ENCODE measurements at regions not wholly inside any gene's neighbourhood (a gene's known extent, or its start where the extent isn't known, plus 50 kb on each side); places are given as distances from the start of the nearest gene placed in this dataset.

GRCh38 chr1:5514527-5515183 is 477.6 kb downstream of the NPHP4 start:
- peak; percentile 45 for DNase-seq

DNA sequence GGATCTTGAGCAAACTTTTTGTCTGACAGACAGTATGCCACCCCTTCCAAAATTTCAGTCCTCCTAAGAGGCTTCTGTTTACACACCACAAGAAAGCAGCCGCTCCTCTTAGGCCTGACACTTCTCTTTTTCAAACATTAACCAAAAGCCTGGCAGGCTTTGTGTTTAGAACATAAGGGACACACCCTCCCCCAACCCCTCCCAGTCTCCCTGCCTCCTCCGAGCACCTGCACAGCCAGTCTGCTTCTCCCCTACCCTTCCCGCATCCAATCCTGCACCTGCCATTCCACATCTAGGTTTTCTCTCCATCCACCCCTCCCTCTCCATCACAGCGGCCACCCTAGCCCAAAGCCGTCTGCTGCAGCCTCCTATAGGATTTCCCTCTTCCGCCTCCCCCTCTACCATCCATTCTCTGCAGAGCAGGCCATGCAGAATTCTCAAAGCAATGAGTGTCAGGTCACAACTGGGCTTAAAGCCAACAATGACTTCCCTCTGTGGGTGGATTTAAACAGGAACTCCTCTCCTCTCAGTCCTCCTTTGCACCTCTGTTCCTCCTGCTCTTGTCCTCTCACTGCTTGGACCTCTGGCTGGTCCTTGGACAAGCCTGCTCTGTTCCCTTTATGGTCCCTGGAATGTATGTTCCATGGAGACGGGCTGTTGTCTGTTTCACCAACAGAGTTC is 478.2 kb downstream of the NPHP4 start:
- peak; percentile 27 for DNase-seq

GRCh38 chr1:5513179-5513578 is 479.0 kb downstream of the NPHP4 start:
- DNase-seq, result no peak

DNA sequence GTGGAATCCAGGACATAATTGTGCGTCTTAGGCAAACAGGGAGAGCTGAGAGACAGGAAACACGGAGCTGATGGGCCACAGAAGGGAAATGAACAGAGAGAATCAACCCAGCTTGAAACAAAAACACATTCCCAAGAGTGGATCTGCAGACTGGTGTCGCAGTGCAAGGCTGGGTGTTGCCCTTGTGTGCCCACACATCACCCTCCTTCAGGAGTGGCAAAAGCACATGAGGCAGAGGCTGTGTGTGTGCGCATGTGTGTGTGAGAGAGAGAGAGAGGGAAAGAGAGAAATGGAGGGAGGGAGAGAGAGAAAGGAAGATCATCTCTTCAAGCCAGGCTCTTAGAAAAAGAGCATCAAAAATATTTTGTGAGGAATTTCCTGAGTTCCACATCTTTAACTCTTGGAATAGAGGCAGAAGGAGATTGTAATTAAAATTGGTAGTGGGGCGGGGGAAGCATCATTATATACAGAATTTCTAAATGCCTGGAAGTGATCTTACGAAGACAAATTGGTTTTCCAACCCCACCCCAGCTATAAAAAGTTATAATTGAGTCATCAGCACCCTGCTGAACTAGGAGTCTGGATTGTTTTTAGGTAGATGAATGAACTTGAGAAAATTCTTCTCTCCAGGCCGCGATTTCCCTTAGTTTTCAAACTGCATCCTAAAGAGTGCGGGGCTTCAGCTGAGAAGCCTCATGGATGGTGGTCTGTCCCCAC is 480.7 kb downstream of the NPHP4 start:
- DNase-seq, result no peak

- DNase-seq, result no peak
Measured at GRCh38 chr1:5509664-5510452, 482.4 kb downstream of the NPHP4 start.

DNA sequence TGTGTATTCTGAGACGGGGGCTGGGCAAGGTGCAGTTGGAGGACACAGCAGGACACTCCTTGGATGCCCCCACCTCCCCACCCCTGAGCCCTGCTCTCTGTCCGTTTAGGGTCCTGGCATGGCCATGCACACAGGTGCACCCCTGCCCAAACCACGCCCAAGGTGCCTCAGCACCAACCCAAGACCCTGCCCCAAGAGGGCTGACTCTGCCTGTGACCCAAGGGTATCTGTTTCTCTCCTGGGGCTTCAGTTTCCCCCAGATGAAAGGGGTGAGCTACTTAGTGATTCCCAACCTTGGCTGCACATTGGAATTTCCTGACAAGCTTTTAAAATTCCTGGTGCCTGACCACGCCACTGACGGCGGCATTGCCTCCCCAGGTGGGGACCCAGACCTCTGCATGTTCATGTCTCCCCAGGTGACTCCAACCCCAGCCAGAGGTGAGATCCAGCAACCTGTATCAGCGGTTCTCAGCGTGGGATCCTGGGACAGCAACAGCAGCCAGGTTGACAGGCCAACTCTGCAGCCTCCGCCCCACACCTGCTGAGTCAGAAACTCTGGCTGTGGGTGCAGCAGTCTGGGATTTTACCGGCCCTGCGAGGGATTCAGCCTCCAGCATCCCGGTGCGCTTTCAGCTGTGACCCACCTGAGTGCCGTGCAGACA is 483.4 kb downstream of the NPHP4 start:
- no peak for DNase-seq

DNA sequence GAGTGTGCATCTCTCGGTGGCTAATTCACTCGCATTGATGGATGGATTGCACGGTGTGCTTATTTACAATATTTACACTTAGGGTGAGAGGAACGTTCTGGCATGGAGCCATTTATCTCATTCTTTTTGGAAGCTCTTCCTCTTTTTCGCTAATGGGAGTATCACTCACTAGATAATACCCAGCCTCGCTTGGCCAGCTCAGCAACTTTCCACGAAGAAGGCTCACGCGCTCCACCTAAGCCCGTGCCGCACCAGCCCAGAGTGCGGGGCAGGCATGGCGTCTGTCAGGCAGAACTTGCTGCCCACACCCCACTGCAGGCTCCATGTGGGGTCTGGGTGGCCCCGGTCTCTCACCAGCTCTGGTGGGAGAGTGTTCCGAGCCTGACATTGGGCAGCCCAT is 484.9 kb downstream of the NPHP4 start:
- no peak for DNase-seq

DNA sequence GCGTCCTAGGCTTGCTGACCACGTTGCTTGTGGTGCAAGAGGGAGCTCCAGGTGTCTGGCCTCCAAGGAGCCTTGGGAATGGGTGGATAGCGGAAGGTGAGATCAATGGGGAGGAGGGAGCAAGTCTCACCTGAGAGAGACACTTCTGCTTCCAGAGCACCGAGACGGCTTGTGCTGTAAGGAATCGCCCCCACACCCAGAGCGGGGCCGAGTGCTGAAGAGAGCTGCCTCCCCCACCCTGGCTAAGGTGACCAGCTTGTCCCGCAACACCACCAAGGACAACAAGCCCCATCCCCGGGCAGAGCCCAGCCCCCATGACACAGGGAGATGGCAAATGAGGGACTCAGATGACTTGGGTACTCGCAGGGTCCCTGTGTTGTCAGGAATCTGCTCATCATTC is 485.6 kb downstream of the NPHP4 start:
- no peak for DNase-seq

DNA sequence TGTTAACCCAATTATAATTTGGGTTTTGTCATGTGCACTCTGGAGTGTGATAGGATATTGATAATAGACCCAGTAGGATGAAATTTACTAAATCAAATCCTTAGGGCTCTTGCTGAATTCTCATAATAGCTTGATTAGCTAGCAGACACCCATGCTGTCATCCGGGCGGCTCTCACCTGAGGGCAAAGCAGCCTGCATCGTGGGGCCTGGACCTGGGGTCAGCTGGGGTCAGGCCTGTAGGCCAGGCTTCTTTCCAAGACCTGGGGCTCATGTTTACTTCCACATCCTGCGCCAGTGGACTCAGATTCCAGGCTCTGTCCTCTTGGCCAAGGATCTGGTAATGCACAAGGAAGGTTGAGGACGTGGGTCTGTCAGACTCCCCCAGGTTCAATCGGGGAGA is 486.3 kb downstream of the NPHP4 start:
- DNase-seq, result no peak

GRCh38 chr1:5504364-5504740 is 487.9 kb downstream of the NPHP4 start:
- no peak for DNase-seq

DNA sequence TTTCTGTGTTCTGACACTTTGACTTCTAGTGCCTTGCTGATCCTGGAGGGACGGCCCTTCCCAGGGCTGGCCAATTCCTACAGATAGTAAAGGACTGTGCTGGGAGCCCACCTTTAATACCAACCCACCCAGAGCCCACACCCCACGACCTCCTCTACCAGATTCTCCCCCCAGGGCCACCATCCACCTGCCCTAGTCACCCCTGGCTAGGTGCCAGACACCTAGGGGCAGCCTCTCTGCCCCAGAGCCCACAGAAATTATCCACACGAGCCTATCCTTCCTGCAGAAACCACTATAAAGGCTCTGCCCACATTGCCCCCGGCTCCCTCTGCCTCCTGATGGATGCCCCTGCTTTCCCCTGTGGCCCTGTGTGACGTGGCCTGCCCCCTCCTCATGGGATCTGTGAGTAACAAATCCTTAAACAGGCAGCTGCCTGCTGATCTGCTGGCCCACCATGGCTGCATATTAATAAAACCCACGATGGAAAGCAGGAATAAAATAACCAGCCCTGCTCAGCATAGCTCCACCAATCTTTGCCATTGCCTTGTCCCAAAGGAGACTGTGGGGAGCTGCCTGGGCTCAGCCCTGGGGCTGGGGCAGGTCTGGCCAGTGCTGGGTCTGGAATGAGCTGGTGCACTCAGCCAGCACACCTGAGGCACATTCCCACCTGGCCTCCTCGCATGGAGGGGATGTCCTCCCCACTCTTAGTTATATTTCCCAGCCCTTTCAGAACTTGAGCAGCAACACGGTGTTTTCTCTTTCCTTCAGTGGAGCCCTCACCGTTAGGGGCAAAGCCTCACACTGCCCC is 488.5 kb downstream of the NPHP4 start:
- no peak for DNase-seq

- DNase-seq, result no peak
Measured at GRCh38 chr1:5502311-5503194, 489.7 kb downstream of the NPHP4 start.

DNA sequence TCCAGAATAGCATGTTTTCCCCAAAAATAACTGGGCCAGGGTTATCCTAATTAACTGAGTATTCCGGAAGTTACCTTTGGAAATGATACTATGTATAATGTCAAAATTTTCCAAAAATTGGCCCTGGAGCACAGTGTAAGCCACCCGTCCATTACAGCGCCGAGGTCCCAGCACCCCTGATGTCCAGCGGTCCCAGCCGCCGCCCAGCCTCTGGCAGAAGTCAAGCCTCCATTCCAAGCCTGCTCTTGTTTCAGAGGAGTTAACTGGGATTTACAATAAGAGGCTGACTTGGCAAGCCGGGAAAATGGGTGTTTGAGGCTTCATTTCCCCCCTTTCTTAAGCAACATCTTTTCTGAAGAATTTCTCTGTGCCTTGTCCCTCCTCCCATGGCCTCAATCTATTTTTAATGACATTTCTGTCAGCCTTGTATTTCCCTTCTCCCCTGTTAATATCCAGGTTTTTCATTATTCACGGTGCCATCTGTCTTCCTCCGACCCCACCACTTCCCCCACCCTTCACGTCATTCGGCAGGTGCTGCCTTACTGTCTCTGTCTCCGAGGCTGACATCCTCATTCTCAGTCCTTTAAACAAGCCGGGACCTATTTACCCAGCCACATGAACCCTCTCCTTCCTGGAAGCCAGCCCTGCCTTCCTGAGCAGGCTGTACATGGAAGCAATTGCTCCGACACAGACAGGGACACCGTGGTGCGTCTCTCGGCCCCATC is 490.9 kb downstream of the NPHP4 start:
- DNase-seq, result no peak

DNA sequence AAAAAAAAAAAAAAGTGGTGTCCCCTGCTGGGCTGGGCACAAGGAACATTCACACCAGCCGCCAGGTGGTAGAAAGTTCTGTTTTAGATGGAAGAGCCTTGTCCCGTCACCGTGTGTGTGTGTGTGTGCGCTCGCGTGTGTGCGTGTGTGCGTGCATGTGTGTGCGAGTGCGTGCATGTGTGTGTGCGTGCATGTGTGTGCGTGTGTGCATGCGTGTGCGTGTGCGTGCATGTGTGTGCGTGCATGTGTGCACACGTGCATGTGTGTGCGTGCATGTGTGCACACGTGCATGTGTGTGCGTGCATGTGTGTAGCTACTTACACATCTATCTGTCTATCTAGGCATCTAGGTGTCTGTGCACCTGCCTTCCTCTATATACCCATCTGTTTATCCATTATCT is 491.7 kb downstream of the NPHP4 start:
- no peak for DNase-seq

DNA sequence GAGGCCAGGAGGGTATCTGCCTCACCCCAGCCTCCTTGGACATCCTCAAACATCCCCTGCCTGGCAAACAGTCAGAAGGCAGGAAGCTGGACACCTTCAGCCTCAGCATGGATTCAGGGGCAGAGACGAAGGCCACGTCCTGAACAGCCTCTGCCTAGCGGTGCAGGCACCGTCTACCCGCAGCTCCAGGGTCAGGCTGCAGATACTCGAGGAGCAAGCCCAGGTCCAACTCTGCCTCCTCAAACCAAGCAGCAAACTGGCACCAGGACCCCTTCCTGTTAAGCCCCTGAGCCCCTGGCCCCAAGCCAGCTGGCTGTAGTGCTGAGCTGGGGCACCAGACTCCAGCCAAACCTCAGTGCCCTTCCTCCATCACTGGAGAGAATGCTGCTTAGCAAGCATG is 494.7 kb downstream of the NPHP4 start:
- DNase-seq, result no peak

DNA sequence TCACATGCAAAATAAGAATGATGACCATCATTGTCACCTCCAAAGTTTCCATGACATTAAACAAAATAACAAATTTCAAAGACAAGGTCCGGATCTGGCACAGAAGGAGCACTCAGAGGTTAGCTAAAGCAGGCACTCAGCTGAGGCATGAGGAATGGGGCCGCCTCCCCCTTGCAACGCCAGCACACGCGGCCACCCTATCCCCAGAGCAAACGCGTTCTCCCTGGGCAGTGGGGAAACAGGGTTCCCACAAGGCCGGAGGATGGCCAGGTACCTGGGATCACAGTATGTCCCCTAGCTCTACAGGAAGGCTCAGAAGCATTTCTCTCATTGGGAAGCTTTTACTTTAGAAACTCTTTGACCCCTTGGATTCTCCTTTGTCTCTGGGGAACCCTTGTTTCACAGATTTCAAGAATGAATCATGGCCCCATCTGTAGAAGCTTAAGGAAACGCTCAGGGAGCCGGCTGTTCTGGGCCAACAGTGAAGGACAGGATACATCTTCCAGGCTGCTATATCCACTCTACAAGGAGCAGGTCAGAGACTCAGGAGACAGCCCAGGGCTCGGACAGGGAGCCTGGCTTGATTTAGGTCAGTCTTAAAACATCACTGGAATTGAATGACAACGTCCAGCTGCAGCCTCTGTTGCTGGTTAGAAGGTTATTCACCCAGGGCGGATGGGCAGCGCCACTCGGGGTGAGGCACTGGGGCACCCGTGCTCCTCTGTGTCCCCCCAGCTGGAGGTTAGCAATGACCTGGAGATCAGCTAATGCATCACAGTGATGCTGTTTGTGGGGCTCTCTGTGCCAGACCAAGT is 496.4 kb downstream of the NPHP4 start:
- DNase-seq, result no peak

DNA sequence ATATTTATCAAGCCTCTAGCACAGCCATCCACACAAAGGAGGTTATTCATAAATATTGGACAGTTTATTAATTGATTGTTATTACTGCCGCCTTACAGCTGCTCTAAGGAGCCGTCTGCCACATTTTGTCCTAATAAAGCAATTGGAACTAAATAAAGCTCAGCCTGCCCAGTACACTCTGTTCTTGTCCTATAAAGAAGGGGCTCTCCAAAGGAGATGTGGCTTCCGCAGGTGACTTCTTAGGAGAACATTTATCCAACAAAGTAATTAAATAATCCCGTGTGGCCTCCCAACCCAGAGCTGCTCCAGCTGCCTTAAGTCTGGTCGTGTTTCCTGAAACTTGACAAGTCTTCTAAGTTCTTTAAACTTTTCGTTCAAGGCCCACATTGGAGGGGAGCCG is 497.7 kb downstream of the NPHP4 start:
- DNase-seq, result no peak

DNA sequence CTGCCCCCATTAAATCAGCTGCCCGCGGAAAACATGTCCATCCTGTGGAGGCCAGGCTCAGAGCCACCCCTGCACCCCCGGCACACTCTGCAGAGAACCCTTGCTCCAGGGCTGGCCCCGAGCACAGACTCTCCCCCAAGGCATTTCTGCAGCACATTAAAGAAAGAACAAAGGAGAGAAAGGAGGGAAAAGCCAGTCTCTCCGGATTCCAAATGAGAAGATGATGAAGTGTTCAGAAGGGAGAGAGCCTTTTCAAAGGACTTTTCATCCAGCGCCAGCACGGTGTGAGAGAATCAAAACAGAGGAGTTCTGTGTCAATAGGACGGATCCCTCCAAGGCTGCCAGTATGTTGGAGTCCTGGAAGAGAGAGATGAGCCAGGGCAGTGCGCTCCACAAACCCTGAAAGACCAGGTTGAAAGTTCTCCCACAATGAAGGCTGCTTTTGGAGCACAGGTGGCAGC is 498.3 kb downstream of the NPHP4 start:
- DNase-seq, result no peak

DNA sequence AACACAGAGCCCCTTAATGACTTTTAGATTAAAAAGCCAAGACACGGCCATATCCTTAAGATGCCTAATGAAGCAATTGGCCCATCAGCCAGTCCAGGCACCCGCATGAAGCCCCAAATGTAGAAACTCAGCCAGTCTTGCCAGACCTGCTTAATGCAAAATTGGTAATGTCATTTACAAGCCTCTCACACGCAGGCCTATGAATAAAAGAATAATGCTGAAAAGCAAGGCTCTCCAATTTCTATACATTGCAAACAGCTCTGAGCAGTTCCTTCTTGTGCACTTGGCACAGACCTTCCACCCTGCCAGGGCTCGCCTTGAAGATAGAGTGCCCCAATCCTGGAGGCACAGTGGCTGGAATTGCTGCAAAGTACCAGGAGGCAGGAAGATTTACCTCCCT is 498.9 kb downstream of the NPHP4 start:
- DNase-seq, result no peak
